ENCODE measurements at regions not wholly inside any gene's neighbourhood (a gene's known extent, or its start where the extent isn't known, plus 50 kb on each side); places are given as distances from the start of the nearest gene placed in this dataset.

GRCh38 chr2:236947896-236948295 is 137.8 kb upstream of the COPS8 start:
- TF ChIP-seq FOXP2 (optimal IDR thresholded peaks at IDR 0.05; ENCODE audit: control extremely low read depth, extremely low read length, insufficient read depth) (no peak), EZH2 (IDR thresholded peaks at IDR 0.05) (no peak), POLR2AphosphoS5 (IDR thresholded peaks at IDR 0.05; ENCODE audit: borderline replicate concordance, low read depth, low read length) (no peak)
